ENCODE measurements at regions not wholly inside any gene's neighbourhood (a gene's known extent, or its start where the extent isn't known, plus 50 kb on each side); places are given as distances from the start of the nearest gene placed in this dataset.

DNA sequence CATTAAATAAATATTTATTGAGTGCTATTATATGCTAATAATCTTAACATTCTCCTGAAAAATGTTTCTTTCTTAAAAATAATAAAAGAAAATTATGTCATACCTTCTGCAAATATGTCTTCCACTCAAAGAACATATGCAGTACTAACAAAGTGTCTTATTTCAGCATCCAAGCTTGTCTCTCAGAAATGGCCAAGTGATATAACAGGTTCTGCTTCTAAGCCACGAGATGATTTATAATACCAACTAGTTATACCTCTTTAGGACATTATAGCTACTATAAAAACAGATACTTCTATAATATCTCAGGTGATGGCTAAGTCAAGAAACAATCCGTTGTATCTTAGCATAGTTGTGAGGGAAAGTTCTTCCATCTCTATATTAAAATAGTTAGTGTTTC lies 128.1 kb upstream of the ARID2 start (continued):
- TF ChIP-seq HIC1 (tag by site-specific recombination; IDR thresholded peaks at IDR 0.05) = no peak
- no peak for TF ChIP-seq GLIS1 (tag by site-specific recombination; IDR thresholded peaks at IDR 0.05)
- no peak for TF ChIP-seq WT1 (tag by site-specific recombination; IDR thresholded peaks at IDR 0.05)
- no peak for TF ChIP-seq ZBTB44 (tag by site-specific recombination; IDR thresholded peaks at IDR 0.05)
- TF ChIP-seq ZNF184 (tag by site-specific recombination; IDR thresholded peaks at IDR 0.05) = no peak
- TF ChIP-seq ZBTB48 (tag by site-specific recombination; IDR thresholded peaks at IDR 0.05) = no peak
- TF ChIP-seq TCF7L2 (IDR thresholded peaks at IDR 0.05; ENCODE audit: borderline replicate concordance, low read depth, low read length) = no peak
- TF ChIP-seq ZXDB (tag by site-specific recombination; IDR thresholded peaks at IDR 0.05) = no peak

DNA sequence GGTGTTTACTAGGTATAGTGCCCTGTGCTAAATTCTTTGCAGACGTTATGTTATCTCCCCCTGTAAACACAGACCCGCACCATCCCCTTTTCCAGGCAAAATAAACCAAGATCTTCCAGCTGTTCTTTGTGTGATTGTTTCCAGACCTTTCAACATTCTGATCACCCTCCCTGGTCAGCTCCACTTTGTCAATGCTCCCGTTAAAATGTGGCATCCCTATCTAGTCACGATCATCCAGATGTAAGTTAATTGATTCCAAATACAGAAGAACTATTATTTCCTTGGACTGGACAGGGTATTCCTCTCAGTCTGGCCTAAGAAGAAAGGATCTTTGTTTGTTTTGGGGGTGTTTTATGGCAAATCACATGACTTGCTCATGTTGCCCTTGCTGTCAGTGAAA lies 127.6 kb upstream of the ARID2 start:
- TF ChIP-seq ZNF660 (tag by site-specific recombination; IDR thresholded peaks at IDR 0.05) (no peak), ZSCAN4 (tag by site-specific recombination; IDR thresholded peaks at IDR 0.05) (no peak)
- H3K36me3 ChIP-seq (ENCODE audit: control insufficient read depth in 2 of 2, insufficient read depth in 1 of 2, low read length in 2 of 2) = no peaks in the 10 kb centered on the region
- no peak overlapping the region for H3K4me3 ChIP-seq (ENCODE audit: low read depth, low read length)
- POLR2A ChIA-PET = no interaction called here
- CTCF ChIA-PET = no interaction called here
- no peaks in the 10 kb centered on the region for H3K4me1 ChIP-seq (ENCODE audit: control insufficient read depth, insufficient read depth, low read length)
- peaks cover 2% of the 10 kb centered on the region; the same call in 1 of the 2 replicates for H3K9me3 ChIP-seq (ENCODE audit: control insufficient read depth, insufficient read depth, low read depth, low read length)
- no peak overlapping the region for H3K27ac ChIP-seq (ENCODE audit: extremely low read depth, low read depth, low read length)

DNA sequence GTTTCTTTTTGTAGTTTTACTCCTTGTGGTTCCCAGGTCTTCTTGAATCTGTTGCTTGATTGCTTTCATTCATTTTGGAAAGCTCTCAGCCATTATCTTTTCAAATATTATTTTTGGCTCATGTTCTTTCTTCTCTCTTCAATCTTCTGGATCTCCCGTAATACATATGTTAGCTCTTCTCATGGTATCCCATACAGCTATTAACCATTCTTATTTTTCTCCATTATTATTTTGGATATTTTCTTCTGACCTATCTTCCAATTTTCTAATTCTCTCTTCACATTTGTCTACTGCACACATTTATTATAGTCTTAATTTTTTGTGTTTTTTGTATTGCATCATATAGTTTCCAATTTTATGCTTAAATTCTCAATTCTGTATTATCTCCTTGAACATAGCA lies 123.9 kb upstream of the ARID2 start:
- POLR2A ChIA-PET = no interaction called here
- CTCF ChIA-PET = interaction anchor here (0.7 to 1.5 kb wide), 2 partner anchors 40 to 620 kb away, joined by 3 to 7 read pairs; no protein-coding TSS in a partner anchor
- Histone ChIP-seq H3K4me1 (ENCODE audit: control insufficient read depth, insufficient read depth, low read length) (no peaks in the 10 kb centered on the region), H3K4me3 (ENCODE audit: low read depth, low read length) (no peak overlapping the region), H3K27ac (ENCODE audit: extremely low read depth, low read depth, low read length) (no peak overlapping the region), H3K36me3 (ENCODE audit: control insufficient read depth in 2 of 2, insufficient read depth in 1 of 2, low read length in 2 of 2) (no peaks in the 10 kb centered on the region), H3K9me3 (ENCODE audit: control insufficient read depth, insufficient read depth, low read depth, low read length) (peaks cover 2% of the 10 kb centered on the region; the same call in 1 of the 2 replicates)
- TF ChIP-seq, protein P1, sequence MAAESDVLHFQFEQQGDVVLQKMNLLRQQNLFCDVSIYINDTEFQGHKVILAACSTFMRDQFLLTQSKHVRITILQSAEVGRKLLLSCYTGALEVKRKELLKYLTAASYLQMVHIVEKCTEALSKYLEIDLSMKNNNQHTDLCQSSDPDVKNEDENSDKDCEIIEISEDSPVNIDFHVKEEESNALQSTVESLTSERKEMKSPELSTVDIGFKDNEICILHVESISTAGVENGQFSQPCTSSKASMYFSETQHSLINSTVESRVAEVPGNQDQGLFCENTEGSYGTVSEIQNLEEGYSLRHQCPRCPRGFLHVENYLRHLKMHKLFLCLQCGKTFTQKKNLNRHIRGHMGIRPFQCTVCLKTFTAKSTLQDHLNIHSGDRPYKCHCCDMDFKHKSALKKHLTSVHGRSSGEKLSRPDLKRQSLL (tag by site-specific recombination; IDR thresholded peaks at IDR 0.05) = no peak
- TF ChIP-seq, protein P2, sequence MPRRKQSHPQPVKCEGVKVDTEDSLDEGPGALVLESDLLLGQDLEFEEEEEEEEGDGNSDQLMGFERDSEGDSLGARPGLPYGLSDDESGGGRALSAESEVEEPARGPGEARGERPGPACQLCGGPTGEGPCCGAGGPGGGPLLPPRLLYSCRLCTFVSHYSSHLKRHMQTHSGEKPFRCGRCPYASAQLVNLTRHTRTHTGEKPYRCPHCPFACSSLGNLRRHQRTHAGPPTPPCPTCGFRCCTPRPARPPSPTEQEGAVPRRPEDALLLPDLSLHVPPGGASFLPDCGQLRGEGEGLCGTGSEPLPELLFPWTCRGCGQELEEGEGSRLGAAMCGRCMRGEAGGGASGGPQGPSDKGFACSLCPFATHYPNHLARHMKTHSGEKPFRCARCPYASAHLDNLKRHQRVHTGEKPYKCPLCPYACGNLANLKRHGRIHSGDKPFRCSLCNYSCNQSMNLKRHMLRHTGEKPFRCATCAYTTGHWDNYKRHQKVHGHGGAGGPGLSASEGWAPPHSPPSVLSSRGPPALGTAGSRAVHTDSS (tag by site-specific recombination; IDR thresholded peaks at IDR 0.05) = no peak
- no peak for TF ChIP-seq GLIS2 (tag by site-specific recombination; IDR thresholded peaks at IDR 0.05)
- TF ChIP-seq, protein P3, sequence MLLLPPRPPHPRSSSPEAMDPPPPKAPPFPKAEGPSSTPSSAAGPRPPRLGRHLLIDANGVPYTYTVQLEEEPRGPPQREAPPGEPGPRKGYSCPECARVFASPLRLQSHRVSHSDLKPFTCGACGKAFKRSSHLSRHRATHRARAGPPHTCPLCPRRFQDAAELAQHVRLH (tag by site-specific recombination; IDR thresholded peaks at IDR 0.05) = 0 out of 2 replicates have a peak, but pooled peaks have one; percentile 39
- TF ChIP-seq ZBTB49 (tag by site-specific recombination; IDR thresholded peaks at IDR 0.05; ENCODE audit: low read depth) = no peak
- TF ChIP-seq, protein P4, sequence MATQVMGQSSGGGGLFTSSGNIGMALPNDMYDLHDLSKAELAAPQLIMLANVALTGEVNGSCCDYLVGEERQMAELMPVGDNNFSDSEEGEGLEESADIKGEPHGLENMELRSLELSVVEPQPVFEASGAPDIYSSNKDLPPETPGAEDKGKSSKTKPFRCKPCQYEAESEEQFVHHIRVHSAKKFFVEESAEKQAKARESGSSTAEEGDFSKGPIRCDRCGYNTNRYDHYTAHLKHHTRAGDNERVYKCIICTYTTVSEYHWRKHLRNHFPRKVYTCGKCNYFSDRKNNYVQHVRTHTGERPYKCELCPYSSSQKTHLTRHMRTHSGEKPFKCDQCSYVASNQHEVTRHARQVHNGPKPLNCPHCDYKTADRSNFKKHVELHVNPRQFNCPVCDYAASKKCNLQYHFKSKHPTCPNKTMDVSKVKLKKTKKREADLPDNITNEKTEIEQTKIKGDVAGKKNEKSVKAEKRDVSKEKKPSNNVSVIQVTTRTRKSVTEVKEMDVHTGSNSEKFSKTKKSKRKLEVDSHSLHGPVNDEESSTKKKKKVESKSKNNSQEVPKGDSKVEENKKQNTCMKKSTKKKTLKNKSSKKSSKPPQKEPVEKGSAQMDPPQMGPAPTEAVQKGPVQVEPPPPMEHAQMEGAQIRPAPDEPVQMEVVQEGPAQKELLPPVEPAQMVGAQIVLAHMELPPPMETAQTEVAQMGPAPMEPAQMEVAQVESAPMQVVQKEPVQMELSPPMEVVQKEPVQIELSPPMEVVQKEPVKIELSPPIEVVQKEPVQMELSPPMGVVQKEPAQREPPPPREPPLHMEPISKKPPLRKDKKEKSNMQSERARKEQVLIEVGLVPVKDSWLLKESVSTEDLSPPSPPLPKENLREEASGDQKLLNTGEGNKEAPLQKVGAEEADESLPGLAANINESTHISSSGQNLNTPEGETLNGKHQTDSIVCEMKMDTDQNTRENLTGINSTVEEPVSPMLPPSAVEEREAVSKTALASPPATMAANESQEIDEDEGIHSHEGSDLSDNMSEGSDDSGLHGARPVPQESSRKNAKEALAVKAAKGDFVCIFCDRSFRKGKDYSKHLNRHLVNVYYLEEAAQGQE (tag by site-specific recombination; IDR thresholded peaks at IDR 0.05) = no peak
- no peak for TF ChIP-seq ZBTB44 (tag by site-specific recombination; IDR thresholded peaks at IDR 0.05)

All from HEK293 (cell line).